NCI-H82 (cell line): ENCODE measurements at regions not wholly inside any gene's neighbourhood (a gene's known extent, or its start where the extent isn't known, plus 50 kb on each side); places are given as distances from the start of the nearest gene placed in this dataset.

Experiments
- DNase-seq: peaks from one replicate; lab custom pipeline; 2025; lab: John Stamatoyannopoulos, UW

DNA sequence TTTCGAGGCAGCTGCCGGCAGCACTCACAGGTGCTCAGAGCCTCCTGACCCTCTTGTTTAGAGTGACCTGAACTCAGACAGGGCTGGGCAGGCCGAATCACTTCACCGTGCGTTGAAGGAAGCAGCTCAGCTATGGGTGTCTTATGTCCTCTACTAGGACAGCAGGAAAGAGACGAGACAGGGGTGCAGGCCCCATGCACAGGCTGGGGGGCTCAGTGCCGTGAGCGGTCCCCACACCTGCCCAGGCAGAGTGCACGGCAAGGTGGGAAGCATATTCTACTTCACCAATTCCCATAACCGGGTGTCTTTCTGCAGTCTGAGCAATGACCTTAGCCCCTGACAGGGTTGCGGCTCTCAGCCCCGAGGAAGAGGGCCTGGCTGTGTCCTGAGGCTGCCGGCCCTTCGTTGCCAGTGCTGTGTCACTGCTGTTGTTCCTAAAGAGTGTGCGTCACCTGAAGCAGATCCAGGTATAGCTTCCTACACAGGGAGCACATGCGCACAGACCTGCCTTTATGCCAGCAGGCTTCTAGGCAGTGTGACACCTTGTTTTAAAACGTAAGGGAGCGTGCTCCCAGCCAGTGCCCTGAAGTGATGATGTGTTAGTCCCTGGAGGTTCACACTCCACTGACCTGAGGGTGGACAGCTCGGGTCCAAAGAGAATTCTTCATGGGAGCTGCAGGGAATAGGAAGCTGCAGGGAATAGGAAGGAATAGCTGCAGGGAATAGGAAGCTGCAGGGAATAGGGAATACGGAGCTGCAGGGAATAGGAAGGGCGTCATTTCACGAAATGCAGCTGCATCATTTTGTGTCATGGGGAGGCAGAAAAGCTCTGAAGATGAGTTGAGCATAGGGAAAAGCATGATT, 207.9 kb upstream of the SALL3 start:
- no peak for DNase-seq

DNA sequence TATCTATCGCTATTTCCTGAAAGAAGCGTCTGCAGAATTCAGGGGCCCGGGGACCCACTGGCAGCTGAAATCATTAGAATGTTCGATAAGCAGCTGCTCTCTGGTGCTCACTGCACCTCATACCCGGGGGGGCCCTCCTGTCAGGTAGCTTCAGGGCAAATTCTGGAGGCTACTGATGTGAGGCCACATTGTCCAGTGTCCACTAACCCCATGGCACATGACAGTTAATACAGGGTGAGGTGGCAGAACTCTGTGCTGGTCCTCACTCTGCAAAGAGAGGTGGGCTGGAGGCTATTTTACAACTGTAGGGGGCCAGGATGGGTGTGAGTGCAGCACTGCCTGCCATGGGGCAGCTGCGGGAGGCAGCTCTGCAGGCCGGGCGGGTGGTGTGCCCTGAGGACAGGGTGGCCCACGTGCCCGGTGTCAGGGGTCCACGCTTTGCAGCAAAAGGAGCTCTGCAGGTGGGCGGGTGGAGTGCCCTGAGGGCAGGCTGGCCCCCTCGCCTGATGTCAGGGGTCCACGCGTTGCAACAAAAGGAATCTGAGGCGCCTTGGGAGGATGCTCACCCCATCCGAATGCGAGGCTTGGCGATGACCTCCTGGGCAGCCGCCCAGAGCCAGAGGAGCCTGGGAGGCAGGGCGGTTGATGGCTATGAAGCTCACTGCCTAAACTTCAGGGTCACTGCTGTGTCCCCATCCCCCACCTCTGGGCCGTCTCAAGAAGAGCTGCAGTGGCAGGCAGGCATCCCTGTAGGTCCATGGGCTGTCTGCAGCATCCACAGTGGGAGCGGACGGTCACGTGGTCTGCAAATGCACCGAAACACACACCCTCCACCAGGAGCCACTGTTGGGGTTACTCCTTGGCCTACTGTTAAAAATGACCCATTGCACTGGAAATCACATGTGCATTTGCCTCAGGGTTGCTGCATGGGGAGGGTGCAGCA, 207.0 kb upstream of the SALL3 start:
- DNase-seq, result no peak

DNA sequence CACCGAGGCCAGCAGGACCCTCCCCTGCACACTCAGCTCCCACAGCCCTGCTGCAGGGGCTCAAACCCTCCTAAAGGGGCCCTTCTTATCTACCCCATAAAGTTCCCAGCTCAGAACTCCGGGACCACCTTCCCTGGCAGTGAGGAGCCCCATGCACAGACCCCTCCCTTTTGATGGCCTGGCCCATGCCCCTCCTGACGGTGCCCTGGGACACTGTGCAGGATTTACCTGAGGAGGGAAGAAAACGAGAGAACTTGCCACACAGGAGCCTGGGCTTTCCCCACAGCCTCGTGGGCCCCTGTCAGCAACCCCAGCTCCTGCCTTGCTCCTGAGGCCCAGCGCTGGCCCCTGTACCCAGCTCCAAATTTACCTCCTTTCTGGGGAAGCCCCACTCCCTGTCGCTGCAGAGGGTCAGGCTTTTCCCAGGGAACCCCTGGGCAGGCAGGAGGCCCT, 206.3 kb upstream of the SALL3 start:
- DNase-seq, result no peak

DNA sequence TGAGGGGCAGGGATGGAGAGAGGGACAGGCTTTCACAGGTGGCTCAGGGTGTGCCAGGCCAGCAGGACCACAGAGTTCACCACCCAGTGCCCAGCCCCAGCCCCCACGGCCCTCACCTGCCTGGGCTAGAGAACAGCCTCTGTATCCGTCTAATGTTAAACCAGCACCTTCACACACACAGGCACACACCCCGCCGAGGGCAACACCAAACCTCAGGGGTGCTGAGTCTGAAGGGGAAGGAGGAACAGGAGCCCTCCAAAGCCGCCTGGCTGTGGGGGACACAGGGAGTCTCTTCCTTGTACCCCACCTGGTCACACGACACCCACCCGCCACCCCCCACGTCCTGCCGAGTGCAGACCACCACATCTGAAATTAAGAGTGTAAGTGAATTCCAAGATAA, 205.8 kb upstream of the SALL3 start:
- no peak for DNase-seq

DNA sequence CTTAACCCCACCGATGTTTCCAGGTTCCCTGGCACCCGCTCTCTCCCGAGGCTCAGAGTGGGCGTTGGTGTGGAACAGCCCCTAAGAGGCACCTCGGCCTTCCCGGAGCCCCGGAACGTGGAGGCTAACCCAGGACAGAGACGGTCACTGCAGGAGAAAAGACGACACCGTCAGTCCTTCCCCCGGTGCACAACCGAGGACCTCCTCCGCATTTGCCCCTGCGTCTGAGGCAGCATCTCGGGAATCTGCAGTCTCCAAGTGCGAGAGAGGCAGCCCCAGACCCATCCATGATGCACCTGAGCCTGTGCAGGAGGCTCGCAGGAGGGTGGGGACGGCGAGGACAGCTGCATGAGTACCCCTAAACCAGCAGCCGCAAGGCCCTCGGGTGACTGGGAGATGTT, 204.9 kb upstream of the SALL3 start:
- no peak for DNase-seq

DNA sequence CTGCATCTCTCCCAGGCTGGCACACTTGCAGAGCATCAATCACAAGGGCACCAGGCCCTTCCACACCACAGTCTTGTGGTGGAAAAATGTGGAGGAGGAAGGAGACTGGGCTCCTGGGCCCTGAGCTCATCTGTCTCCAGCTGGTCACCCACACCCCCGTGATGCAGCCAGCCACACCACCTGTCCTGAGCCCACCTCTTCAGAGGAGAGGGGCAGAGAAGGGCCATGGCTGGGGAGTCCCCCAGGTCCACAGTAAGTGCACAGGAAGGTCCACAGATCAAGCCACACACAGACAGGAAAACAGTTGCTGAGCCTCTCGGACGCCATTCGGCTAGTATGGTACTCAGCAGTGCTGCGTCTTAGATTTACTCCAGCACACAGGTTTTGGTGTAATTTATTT, 203.5 kb upstream of the SALL3 start:
- DNase-seq, result no peak

DNA sequence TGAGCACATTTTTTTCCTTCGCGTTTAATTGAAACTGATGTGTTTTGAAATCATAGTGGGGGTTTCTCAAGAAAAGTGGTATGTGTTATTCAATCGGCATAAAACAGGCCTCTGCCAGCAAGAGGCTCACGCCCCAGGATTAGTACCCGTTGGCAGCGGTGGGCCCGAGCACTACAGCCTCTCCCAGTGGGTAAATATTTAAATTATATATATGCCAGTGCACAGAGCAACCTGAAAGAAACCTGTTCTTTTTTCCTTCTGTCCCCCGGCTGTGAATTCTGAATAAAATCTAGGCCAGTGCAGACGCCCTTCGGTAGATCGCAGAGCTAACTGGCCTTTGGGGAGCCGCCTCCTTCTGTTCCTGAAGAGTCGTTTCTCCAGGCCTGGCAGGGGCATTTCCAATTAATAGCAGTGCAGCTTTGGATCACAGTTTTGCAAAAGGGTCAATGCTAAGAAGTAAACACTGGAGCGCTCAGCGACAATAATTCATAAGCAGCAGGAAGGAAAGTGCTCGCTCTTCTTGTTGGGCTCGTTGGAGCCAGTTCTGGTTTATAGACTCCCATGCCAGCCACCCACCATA, 202.8 kb upstream of the SALL3 start:
- DNase-seq, result no peak

DNA sequence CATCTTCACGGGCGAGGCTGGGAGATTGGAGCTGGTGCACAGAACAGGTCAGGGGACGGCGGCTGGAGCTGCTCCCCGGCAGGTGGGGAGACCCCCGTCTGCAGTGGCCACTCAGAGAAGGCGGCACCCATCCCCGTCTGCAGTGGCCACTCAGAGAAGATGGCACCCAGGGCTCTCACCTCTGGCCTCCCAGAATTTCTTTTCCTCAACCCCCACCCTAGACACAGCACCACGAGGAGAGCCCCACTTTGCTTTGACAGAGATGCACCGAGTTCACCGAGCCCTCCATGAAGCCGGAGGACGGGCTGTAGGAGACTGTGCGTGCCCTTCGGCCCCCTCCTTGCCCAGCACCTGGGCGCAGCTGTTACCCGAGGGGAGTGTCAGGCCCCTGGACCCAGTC, 201.6 kb upstream of the SALL3 start:
- DNase-seq, result no peak

DNA sequence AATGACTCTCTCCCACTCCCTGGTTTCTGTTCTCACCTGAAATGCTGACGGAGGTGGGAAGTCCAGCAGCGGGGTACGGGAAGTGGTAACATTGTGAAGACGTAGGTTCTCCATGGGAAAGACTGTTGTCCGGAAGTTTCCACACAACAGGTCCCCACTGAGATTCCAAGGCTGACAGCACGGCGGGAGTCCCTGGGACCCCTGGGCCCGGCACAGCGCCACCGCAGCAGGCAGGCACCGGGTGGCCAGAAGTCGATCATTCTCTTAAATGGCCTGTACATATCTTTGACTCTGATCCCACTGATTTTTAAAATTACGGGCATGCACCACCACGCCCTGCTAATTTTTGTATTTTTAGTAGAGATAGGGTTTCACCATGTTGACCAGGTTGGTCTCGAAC, 201.0 kb upstream of the SALL3 start:
- DNase-seq, result no peak

DNA sequence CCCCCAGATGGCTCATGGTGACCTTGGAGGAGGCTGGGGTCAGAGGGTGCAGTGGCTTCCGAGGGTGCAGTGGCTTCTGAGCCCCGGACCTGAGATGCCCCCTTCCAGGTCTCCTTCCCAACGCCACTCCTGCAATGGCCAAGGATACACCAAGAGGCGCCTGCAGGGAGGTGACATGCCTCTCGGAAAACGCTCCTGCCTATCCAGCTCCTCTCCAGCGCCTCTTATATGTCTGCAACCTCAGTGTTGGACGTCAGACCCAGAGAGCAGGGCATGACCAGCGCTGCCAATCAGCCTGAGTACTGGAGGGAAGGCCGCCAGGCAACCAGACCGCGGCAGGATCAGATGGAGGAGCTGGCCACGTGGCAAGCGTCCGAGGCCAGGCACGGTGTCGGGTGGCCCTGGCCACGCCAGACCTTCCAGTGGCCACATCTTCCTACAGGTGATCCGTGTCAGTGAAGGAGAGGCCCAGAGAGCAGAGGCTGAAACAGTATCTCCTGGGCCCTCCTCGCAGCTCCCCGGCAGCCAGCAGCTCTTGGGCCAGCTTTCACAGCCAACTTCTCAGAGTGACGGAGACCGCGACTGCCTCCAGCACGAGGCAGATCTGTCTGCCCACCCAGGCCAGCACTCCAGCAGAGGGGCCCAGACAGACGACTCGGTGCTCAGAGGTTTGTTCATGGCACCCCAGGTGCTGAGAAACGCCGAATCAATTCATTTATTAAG, 199.5 kb upstream of the SALL3 start:
- DNase-seq, result no peak

DNA sequence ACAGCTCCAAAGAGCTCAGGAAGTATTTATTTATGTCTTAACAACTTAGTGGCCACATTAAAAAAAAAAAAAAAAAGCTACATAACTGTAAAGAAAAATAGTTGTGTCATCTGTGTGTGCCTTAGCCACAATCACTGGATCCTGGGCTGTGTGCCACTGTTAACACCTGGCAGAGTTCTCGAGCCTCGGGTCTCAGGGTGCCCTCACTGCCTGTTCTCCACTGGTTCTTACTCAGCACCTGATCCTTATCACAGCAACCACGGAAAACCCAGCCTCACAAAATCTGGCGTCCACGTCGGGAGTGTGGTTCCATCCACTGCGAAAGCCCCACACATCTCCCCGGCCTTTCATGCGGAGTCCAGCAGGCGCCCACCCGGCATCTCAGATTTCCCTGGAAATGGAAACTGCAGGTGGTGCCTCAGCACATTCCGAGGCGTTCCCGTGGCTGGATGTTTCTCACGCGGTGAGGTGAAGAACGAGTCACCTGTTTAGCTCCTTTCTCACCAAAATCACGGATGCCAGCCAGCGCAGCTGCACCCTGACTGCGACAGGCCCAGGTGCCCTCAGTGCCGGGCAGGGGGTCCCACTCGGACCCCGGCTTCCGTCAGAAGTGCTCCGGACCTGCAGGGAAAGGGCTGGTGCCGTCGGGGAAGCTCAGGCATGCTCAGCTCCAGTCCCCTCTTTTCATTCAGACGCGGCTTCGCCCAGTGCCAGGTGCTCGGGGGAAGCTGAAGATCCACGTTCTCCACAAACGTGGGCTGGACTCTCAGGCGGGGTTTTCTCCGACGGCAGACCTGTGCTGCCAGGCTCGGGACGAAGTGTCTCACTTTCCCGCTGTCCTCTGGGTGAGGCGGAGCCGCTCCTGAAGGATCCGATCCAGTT, 198.7 kb upstream of the SALL3 start:
- DNase-seq, result no peak

DNA sequence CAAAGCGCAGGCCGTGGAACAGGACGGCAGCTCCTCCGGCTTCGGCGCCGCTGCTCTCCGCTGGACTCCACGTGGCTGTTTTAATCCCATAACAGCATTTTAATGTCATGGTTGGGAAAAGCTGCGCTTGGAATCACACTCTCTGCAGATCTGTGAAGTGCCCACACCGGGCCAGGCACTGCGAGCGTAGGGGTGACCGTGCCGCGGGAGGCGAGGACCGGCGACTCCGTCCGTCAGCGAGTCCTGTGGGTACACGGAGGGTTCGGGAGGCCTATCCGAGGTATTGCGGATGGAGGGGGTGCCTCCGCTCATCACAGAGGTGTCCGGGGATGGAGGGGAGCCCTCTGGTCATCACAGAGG, 198.0 kb upstream of the SALL3 start:
- no peak for DNase-seq

DNA sequence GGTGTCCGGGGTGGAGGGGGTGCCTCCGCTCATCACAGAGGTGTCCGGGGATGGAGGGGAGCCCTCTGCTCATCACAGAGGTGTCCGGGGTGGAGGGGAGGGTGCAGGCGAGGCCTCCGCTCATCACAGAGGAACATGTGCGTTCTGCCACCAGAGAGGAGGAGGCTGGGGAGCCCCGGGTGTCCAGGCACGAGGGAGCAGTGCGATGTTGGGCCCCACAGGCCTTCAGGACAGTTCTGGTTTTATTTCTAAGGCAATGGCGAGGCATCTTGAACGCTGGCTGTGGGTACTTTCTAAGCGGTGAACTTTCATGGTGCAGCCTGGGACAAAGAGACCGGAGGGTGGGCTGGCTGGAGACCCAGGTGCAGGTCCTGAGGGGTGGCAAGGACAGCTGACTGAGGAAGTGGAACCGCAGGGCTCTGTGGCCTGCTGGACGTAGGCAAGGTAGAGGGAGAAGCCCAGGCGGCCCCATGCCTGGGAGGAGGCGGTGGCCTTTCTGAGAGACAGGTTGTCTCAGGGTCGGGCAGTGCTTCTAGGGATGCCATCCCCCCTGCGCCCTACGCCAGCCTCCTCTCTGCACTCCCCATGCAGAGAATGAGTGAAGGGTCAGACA, 196.6 kb upstream of the SALL3 start:
- no peak for DNase-seq

DNA sequence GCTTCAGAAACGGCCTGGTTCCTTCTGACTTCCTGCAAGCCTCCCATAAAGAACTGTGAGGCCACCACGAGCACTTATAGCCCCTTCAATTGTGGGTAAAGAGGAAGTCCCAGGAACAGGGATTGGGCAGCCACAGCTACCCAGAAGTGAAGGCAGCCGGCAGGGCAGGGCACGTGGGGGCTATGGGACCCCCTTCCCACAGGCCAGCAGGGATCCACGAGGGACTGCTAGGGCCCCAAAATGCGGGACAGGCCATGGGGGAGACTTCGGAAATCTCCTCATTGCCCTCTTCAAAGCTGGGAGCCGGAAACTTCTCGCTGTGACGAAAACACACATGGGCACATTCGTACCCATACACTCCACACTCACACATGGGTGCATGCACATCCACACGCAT, 196.1 kb upstream of the SALL3 start:
- no peak for DNase-seq

DNA sequence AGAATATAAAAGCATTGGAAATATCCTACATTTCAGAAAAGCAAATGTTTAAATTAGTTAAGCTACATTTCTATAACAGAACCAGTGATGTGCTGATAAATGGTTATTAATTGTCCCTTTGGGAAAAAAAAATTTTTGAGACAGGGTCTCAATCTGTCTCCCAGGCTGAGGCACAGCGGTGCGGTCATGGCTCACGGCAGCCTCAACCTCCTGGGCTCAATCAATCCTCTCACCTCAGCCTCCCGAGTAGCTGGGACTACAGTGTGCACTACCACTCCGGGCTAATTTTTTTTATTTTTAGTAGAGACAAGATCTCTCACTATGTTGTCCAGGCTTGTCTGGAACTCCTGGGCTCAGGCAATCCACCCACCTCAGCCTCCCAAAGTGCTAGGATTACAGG, 194.8 kb upstream of the SALL3 start:
- DNase-seq, result no peak

DNA sequence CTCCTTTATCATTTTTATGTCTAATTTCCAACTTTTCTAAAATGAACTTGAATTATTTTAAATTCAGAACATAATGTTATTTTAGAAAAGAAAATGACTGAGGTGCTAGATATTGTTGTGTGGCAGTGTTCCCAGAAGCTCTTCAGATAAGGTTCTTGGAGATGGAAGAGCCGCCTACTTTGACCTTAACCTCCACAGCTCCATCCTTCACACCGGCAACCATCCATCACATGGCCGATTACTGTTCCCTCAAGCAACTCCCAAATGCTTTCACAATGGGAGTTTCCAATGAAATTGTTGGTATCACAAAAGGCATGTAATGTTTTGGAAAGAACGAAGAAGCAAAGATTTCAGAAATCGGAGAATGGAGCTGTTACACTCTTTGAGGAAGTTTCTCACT, 193.9 kb upstream of the SALL3 start:
- no peak for DNase-seq

DNA sequence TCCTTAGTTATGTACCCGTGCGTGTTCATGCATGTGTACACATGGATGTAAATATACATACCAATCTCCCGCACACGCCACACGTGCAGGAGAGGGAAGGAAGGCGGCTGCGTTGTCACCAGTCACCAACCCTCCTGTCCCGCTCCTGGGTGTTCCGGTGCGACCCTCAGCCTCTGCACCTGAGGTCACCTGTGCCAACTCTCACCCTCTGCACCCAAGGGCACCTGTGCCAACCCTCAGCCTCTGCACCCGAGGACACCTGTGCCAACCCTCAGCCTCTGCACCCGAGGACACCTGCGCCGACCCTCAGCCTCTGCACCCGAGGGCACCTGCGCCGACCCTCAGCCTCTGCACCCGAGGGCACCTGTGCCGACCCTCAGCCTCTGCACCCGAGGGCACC, 192.8 kb upstream of the SALL3 start:
- no peak for DNase-seq

DNA sequence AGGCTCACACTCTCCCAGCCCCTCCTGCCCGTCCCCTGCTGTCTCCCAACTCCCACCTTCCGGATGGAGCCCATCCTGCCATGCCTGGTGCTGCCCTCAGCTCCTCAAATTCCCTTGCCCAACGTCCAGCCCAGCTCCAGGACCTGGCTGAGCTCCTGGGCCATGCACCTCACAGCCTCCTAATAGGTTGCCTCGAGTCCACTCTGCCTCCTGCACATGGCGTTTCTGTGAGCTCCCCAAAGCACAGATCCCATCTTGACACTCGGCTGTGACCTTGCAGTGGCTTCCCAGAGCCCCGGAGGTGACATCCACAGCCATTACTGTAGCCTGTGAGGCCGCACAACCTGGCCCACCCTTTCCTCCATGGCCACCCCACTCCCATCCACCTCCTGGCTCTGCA, 191.9 kb upstream of the SALL3 start:
- no peak for DNase-seq

DNA sequence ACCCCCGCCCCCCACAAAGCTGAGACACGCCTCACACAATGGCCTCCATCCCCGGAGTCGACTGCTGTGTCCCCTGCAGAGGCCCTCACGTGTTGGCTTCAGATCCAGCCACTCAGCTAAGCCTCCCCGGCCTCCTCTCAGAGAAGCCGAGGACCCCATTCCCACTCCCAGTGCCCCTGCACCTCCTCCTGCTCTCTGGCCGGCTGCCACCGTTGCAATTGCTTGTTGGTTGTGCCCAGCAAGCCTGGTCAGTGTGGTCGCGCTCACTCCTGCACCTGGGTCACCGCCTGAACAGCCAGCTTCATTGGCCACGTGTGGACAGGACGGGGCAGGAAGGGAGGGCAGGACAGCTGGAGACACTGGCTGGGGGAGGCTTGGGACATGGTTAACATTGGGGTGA, 191.5 kb upstream of the SALL3 start:
- no peak for DNase-seq

DNA sequence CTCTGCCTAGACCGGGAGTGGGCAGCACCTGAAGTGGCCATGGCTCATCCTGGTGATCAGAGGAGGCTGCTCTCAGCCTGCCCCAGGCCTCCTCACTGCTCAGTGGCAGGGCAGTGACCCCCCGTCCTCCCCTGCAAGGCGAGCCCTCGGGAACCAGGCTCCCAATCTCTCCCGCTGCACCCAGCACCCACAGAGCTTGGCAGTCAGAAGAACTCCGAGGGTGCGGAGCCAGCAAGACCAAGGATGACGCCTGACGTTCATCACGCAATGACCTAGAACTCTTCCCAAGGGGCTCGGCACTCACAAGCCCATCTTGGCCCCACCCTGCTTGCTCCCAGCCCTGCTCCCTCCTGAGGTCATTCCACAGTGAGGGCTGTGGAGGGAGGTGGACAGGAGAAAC, 189.8 kb upstream of the SALL3 start:
- DNase-seq, result no peak

DNA sequence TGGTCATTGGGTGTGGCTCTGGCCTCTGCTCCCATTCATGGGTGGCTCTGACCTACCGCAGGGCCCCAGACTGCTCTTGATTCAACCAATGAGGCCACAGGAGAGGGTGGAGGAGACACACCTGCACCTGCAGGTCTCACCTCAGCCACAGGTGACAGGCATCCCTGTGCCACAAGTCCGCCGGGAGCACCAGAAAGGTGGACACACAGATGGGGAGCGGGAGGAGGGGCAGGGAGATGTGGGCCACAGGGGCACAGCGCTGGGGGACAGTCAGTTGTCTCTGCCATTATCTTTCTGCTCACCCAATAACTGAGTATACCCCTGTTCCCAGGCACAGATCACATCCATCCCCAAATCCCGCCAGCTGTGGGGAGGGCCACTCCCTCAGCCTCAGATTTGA, 189.1 kb upstream of the SALL3 start:
- no peak for DNase-seq
